ENCODE measurements at regions not wholly inside any gene's neighbourhood (a gene's known extent, or its start where the extent isn't known, plus 50 kb on each side); places are given as distances from the start of the nearest gene placed in this dataset.
A peak's percentile ranks its signal among the peaks of the same experiment; 100 is the strongest.
"Not testable (repeated sequence)": the region's sequence is repeated elsewhere in the genome, so short reads cannot be mapped to it uniquely, and the experiment has no call there.

- DNase-seq, result no peak
Measured at GRCh38 chr21:31530897-31531705, 128.4 kb upstream of the SOD1 start.

- DNase-seq, result no peak
Measured at GRCh38 chr21:31530364-31530763, 129.1 kb upstream of the SOD1 start.

- no peak for DNase-seq
Measured at GRCh38 chr21:31529406-31529805, 130.1 kb upstream of the SOD1 start.

- no peak for DNase-seq
Measured at GRCh38 chr21:31526040-31526439, 133.5 kb upstream of the SOD1 start.

- no peak for DNase-seq
Measured at GRCh38 chr21:31524140-31524539, 135.4 kb upstream of the SOD1 start.

- DNase-seq, result no peak
Measured at GRCh38 chr21:31521515-31521914, 138.0 kb upstream of the SOD1 start.

GRCh38 chr21:31520561-31521098, 138.9 kb upstream of the SOD1 start:
- no peak for DNase-seq

GRCh38 chr21:31518580-31518979, 140.9 kb upstream of the SOD1 start:
- DNase-seq, result no peak

- no peak for DNase-seq
Measured at GRCh38 chr21:31517664-31518414, 141.7 kb upstream of the SOD1 start.

- DNase-seq, result no peak
Measured at GRCh38 chr21:31515253-31515652, 144.2 kb upstream of the SOD1 start.

GRCh38 chr21:31514598-31514997, 144.9 kb upstream of the SOD1 start:
- DNase-seq, result peak; percentile 91

- DNase-seq, result not testable (repeated sequence)
Measured at GRCh38 chr21:31513541-31513940, 146.0 kb upstream of the SOD1 start.

GRCh38 chr21:31511999-31512398, 147.5 kb upstream of the SOD1 start:
- DNase-seq, result not testable (repeated sequence)

GRCh38 chr21:31511258-31511657, 148.2 kb upstream of the SOD1 start:
- no peak for DNase-seq

- DNase-seq, result no peak
Measured at GRCh38 chr21:31509194-31510017, 150.1 kb upstream of the SOD1 start.

- no peak for DNase-seq
Measured at GRCh38 chr21:31505975-31506374, 153.5 kb upstream of the SOD1 start.

GRCh38 chr21:31503939-31504338, 155.6 kb upstream of the SOD1 start:
- DNase-seq, result no peak

- no peak for DNase-seq
Measured at GRCh38 chr21:31503467-31503866, 156.0 kb upstream of the SOD1 start.

GRCh38 chr21:31502537-31503143, 156.9 kb upstream of the SOD1 start:
- no peak for DNase-seq

GRCh38 chr21:31501926-31502325, 157.6 kb upstream of the SOD1 start:
- DNase-seq, result no peak

GRCh38 chr21:31500982-31501381, 156.9 kb upstream of the TIAM1 start:
- DNase-seq, result no peak

- DNase-seq, result no peak
Measured at GRCh38 chr21:31500071-31500470, 156.0 kb upstream of the TIAM1 start.

GRCh38 chr21:31498985-31499384, 154.9 kb upstream of the TIAM1 start:
- no peak for DNase-seq

Measured in midbrain (tissue), 1 donor.